NCI-H345 treated with DMSO at 0.1 percent for 48 hours (cell line): ENCODE measurements at regions not wholly inside any gene's neighbourhood (a gene's known extent, or its start where the extent isn't known, plus 50 kb on each side); places are given as distances from the start of the nearest gene placed in this dataset.
"Not testable (repeated sequence)": the region's sequence is repeated elsewhere in the genome, so short reads cannot be mapped to it uniquely, and the experiment has no call there.

Experiments
- DNase-seq: peaks from one replicate; lab custom pipeline; 2025; ENCODE audit not compliant: unreplicated experiment; lab: John Stamatoyannopoulos, UW

- no peak for DNase-seq
Measured at GRCh38 chr6:145551164-145551563, 184.2 kb downstream of the EPM2A start.

DNA sequence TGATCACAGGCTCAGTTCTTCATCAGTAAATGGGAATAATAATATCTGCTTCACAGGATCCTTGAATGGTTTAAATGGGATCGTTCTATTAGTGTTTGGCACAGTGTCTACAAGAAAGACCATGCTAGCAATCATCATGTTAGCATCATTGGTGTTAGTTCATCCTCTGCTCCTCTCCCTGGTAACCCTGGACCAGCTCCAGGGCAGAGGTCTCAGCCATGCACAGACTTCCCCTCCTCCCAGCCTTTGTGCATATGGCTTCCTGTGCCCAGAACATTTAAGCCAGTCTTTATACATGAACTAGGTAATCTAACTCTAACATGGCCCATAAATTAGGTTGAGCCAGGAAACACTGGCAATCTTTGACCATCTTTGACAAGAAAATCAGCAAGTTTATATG, 180.2 kb downstream of the EPM2A start:
- no peak for DNase-seq

DNA sequence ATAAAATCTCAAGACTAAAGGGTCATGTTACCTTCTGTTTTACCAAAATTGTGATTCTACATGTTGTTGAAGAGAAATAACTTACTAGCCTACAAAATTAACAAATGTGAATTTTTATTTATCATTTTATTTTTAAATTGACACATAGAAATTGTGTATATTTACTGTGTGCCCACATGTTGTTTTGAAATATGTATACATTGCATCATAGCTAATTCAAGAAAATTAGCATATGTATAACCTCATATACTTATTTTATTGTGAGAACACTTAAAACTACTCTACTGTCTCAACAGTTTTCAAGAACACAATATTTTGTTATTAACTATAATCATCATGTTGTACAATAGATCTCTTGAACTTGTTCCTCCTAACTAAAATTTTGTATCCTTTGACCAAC, 177.8 kb downstream of the EPM2A start:
- no peak for DNase-seq

DNA sequence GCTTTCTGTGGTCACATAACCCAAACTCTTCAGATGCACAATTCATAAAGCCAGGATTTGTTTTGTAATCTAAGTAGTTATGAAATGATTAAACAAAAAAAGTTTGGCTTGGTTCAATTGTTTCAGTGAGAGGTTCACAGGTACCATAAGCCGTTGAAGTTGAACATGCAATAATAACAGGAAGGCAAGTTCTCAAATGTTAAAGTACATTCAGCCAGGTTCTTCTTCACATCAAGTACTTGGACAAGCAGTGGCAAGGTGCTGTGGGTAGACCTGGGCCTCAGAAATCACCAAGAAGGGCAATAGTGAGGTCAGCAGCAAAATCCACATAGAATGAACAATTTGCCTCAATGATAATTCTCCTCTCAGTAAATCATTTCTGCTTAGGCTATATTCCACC, 175.5 kb downstream of the EPM2A start:
- no peak for DNase-seq

- DNase-seq: no peak
Measured at GRCh38 chr6:145561095-145562072, 173.9 kb downstream of the EPM2A start.

GRCh38 chr6:145562771-145563615, 172.3 kb downstream of the EPM2A start:
- no peak for DNase-seq

DNA sequence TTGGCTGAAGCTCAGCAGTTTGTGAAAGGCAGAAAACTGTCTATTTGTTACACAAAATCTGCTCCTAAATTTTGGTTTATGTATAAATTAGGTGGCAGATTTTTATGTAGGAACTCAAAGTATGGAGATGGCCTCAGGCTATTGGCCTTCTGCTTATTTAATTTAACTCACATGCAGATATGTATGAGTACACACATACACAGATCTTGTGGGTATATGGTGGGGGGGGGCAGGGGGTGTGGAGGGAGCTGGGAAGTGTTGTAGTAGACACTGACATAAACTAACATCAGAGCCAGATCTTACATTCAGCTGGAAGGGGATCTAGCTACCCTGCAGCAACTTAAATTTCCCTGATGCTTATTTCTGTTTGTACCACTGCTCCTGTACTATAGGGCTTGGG, 170.8 kb downstream of the EPM2A start:
- DNase-seq: no peak

DNA sequence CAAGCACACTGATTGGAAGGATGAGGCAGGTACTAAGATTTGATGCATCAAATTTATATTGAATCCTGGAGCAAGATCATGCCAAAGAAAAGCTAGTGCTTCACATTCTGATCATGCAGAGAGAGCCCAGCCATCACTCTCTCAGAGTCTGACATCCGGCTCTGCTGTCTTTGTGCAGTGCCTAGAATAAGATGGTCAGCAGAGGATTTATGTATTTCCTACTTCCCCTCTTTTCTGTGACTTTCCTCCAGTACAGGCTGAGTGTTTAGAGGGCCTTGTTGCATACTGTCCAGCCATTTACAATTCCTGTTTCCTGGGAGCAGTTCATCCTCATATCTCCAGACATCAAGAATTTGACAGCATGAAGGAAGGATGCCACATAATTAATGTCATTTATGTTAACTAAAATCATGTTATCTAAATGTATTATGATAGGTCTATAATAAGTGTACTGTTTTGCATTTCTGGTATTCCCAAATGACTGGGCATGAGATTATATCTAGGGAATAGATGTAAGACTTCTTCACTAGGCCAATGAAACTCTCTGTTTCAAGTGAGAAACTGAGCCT, 167.6 kb downstream of the EPM2A start:
- DNase-seq: no peak

GRCh38 chr6:145569140-145569539, 166.2 kb downstream of the EPM2A start:
- peak; percentile 46 for DNase-seq

DNA sequence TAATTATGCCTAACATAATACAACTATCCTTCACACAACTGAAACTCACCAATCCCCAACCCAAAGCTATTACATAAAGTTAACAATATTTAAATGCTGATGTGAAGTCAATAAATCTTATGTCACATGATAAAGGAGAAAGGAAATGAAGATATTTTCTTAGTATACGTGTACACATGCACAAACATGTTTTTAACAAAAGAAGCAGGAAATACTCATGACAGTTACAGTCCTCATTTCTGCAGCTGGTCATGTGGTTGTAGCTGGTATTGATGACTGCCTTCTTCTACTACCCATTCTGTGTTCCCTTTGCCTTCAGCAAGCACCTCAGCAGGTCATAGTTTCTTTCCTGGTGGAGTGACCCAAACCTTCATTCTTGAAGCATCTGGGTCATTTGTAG, 165.0 kb downstream of the EPM2A start:
- DNase-seq: not testable (repeated sequence)

DNA sequence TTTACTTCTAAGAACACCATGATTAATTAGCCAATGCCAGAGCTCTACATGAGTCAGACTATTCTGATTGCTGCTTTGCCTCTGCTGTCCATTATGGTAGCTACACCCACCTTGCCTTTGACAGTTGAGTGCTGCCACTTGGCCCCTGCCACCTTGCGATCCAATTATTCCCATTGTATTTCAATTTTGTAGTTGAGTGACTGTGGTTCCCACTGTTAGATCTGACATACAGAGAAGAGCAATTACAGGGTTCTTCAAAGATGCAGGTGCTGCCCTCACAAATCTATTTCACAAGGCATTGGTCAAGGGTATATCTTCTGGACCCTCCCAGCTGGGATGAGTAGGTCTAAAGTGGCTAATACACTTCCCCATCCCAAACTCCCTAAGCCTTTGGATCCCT, 161.1 kb downstream of the EPM2A start:
- DNase-seq: not testable (repeated sequence)
